Left renal cortex interstitium (tissue), 4 donors: ENCODE measurements at regions not wholly inside any gene's neighbourhood (a gene's known extent, or its start where the extent isn't known, plus 50 kb on each side); places are given as distances from the start of the nearest gene placed in this dataset.

Source experiments
- DNase-seq, 4 donors: peaks; one replicate each; pipeline ENCODE4 v3.0.0-alpha.2; 2013; ENCODE audit warnings: low read depth in 4 of 4, low spot score in 2 of 4, missing footprints in 1 of 4

GRCh38 chr20:11718474-11719094 is 199.1 kb upstream of the BTBD3 start:
- DNase-seq = no peak

DNA sequence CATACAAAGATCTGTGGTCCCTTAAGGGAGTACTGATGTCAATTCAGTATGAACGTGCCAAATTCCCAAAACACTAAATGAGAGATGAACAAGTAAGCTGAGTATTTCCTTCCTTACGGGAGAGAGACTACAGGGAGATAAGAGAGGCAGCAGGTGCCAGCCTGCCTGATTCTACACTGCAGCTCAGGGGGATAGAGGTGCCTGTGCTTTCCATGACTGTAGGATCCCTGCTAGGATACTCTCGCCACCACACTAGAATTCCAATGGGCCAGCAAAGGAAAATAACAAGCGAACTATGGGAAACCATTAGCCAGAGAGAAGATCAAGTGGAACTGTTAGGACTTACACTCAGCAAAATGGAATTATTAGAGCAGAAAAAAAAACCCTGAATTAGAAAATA is 198.5 kb upstream of the BTBD3 start:
- no peak for DNase-seq

GRCh38 chr20:11721411-11721810 is 196.3 kb upstream of the BTBD3 start:
- no peak for DNase-seq

- no peak for DNase-seq
Observed at GRCh38 chr20:11724097-11724496, 193.6 kb upstream of the BTBD3 start.

DNA sequence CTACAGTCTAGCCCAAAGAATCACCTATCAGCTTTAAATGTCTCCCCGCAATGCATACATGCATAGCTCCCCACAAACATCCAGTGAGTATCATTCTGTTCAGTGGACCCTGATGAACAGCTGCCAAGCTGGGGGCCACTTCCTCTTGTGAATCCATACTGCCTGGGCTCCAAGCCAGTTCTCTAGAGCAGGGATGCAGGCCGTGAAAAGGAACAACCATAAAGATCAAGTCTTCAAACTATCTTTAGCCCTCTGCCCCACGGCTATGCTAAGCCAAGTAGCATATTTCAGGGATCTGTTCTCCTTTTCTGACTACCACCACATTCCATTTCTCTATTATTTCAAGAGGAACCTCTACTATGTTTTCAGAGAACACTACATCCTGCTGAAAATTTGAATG is 191.7 kb upstream of the BTBD3 start:
- DNase-seq = no peak

- no peak for DNase-seq
Observed at GRCh38 chr20:11727708-11728107, 190.0 kb upstream of the BTBD3 start.

DNA sequence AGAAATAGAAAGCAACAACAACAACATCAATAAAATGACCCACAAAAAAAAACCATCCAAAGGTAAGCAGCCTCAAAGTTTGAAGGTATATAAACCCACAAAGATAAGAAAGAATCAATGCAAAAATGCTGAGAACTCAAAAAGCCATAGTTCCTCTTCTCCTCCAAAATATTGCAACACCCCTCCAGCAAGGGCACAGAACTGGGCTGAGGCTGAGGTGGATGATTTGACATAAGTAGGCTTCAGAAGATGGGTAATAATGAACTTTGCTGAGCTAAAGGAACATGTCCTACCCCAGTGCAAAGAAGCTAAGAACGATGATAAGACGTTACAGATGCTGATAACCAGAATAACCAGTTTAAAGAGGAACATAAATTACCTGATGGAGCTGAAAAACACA is 188.8 kb upstream of the BTBD3 start:
- no peak for DNase-seq

DNA sequence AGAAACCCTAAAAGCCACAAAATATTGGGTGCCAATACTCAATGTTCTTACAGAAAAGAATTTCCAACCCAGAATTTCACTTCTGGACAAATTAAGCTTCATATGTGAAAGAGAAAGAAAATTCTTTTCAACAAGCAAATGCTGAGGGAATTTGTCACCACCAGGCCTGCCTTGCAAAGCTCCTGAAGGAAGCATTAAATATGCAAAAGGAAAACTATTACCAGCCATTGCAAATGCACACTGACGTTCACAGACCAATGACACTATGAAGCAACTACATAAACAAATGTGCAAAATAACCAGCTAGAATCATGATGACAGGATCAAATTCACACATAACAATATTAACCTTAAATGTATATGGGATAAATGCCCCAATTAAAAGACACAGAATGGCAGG is 187.9 kb upstream of the BTBD3 start:
- no peak for DNase-seq

GRCh38 chr20:11734431-11734830 is 183.3 kb upstream of the BTBD3 start:
- DNase-seq = no peak

DNA sequence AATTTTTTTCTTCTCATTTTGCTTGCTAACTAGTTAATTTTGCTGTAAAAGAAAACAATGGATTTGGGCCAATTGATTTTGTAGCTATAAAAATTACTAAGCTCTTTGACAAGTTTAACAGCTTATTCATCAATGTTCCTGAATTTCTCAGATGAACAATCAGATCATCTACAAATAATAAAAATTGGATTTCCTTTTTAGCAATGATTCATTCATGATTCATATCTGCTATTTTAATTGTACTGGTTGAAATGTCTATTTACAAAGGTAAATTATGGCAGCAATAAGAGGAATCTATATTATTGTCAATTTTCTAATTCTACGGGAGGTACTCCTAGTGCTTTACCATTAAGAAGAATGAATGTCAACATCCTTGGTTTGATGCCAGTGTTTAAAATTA is 178.8 kb upstream of the BTBD3 start:
- no peak for DNase-seq

DNA sequence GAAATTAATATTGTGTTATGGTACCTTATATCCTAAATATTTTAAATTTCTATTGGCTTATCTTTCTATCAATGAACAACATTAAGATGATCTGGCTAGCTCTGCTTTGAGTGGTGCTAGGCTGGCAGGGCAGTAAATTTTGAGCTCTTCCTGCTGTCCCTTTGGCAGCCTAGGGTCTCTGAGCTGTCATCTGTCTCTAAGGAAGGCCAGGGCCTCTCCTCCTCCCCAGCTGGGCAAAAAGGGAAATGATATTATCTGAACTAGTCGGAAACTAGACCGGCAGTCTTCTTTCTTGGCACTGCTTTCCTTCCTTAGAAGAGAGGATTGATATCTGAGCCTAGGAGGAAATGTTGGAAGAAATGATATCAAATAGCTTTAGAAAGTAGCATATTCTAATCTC is 176.7 kb upstream of the BTBD3 start:
- no peak for DNase-seq

DNA sequence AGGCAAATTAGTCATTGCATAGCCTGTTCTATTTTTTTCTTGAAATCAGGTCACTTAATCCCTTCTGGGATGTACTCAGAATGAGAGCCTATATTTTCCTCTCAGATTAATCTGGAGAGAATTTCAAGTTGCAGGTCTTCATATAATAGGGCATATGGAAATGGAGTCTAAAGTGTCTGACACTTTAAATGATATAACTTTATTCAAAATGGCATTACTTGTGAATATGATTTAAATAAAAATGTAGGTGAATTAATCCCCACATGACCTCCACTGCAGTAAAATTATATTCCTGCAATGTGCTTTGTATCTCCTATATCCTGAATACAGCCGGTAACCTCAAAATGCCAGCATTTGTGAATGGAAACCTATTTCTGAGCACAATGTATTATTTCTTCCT is 172.5 kb upstream of the BTBD3 start:
- DNase-seq = no peak

GRCh38 chr20:11748436-11748835 is 169.3 kb upstream of the BTBD3 start:
- no peak for DNase-seq

DNA sequence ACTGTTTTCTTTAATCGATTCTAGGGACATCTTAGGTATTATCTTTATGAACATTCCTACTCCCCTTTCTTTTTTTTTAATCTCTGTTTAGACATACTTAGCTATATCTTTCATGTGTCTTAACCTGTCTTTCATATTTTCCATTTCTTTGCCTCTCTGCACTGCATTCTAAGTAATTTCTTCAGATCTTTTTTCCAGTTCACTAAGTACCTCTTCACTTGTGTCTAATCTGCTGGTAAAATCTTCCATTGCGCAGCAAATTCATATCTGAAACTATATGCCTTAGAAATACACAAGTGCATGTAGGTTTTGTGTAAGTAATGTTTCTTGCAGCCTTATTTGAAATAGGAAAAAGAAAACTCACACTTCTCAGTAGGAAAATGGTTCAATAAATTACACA is 165.4 kb upstream of the BTBD3 start:
- DNase-seq = no peak

GRCh38 chr20:11753155-11753554 is 164.5 kb upstream of the BTBD3 start:
- no peak for DNase-seq

GRCh38 chr20:11754451-11754850 is 163.2 kb upstream of the BTBD3 start:
- no peak for DNase-seq

DNA sequence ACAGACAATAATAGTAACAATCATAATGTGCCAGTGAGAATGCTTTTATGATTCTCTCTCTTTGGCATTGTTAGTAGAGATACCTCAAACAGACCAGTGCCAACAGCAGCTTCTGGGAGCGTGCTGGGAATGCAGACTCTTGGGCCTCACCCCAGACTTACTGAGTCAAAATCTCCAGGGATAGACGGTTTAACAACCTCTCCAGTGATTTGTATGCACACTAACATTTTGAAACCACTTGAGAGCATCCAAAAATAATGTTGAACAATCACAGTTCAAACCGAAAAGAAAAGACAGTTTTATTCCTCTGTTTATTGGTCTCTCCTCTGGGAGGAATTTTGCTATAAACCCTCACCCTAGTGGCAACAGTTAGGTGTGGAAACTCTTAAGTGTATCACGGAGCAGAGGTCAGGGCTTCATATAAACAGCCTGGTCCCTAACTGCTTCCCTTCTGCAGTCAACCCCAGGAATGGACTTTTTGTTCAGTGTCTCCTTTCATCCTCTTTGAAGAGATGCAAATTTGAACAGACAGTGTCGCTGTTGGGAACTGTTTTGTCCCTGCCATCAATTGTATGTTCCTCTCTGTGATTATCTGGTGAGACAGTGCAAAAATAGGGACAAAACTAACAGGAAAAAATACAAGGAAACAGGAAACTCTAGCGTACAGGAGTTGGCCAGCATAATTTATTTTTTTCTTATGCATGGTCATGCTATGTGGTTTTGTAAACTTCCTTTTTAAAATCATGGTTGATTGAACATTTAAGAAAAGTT is 162.4 kb upstream of the BTBD3 start:
- peak in 2 of 4 donors; percentile 15 to 25 for DNase-seq

DNA sequence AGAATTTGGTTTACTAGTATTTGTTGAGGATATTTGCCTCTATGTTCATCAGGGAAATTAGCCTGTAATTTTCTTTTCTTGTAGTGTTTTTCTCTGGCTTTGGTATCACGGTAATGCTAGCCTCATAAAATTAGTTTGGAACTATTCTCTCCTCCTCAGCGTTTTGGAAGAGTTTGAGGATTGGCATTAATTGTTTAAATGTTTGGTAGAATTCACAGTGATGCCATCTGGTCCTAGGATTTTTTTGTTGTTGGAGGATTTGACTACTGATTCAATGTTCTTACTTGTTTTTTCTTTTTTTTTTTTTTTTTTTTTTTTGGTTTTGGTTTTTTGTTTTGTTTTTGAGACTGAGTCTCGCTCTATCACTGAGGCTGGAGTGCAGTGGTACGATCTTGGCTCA is 156.2 kb upstream of the BTBD3 start:
- no peak for DNase-seq

- DNase-seq = no peak
Observed at GRCh38 chr20:11766961-11767360, 150.7 kb upstream of the BTBD3 start.

GRCh38 chr20:11769825-11770224 is 147.9 kb upstream of the BTBD3 start:
- DNase-seq = no peak

DNA sequence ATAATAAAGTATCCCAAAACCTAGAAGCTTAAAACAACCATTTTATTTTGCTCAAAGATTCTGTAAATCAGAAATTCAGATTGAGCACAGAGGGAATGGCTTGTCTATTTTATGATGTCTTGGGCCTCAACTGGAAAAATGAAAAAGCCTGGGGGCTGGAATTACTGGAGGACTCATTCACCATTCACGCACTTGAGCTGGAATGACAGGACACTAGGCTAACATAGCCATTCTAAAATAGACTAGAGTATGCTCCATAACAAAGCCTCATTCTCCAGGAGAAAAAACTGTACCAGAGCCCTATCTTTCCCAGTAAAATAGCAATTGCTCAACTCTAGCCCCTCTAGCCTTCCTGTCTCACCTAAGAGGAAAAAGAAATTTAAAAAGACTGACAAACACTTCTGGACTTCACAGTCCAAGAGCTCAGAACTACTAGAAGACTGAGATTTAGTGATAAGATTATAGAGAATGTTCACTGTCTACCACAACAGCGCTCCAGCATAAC is 145.4 kb upstream of the BTBD3 start:
- no peak for DNase-seq

DNA sequence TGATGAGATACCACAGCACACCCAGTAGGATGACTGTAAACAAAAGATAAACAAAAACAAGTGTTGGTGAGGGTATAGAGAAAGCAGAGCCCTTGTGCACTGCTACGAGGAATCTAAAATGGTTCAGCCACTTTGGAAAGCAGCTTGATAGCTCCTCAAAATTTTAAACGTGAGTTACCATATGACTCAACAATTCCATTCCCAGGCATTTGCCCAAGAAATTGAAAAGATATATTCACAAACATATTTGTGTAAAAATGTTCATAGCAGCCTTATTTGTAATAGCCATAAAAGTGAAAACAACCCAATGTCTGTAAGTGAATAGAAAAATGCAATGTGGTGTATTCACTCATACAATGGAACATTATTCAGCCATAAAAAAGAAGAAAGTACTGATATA is 141.0 kb upstream of the BTBD3 start:
- DNase-seq = no peak
